ENCODE measurements at regions not wholly inside any gene's neighbourhood (a gene's known extent, or its start where the extent isn't known, plus 50 kb on each side); places are given as distances from the start of the nearest gene placed in this dataset.

- no peak for TF ChIP-seq CTCF (conservative IDR thresholded peaks at IDR 0.05 in 1 of 2, IDR thresholded peaks at IDR 0.05 in 1 of 2; ENCODE audit: extremely low read depth in 1 of 2, insufficient read depth in 1 of 2, low read depth in 1 of 2, low read length in 2 of 2)
- TF ChIP-seq EZH2 (IDR thresholded peaks at IDR 0.05; ENCODE audit: borderline replicate concordance, low read length) = no peak
These were observed 260.0 kb upstream of the KYNU start for GRCh38 chr2:142617461-142617860.
